ENCODE measurements at regions not wholly inside any gene's neighbourhood (a gene's known extent, or its start where the extent isn't known, plus 50 kb on each side); places are given as distances from the start of the nearest gene placed in this dataset.
A peak's percentile ranks its signal among the peaks of the same experiment; 100 is the strongest.

- H3K36me3 ChIP-seq (replicated peaks in 1 of 2; ENCODE audit: control insufficient read depth in 1 of 2, insufficient read depth in 2 of 2, low read length in 1 of 2), result no peaks in the 10 kb centered on the region
- H3K27ac ChIP-seq (ENCODE audit: low read depth in 2 of 2, low read length in 1 of 2), result peak overlapping the region; percentile 77 to 90
- H3K9ac ChIP-seq, result no peak overlapping the region
- peaks cover 0 to 23% of the 10 kb centered on the region in 2 experiments; a peak in 1 of 4 replicates for H3K4me1 ChIP-seq (ENCODE audit: control insufficient read depth in 1 of 2, insufficient read depth in 2 of 2, low read depth in 1 of 2, low read length in 1 of 2)
- POLR2A ChIA-PET, result interaction anchor here (0.6 kb wide), 1 partner anchor 358 kb away, joined by 3 read pairs; no protein-coding TSS in a partner anchor
- no peaks in the 10 kb centered on the region for H4K20me1 ChIP-seq (ENCODE audit: insufficient read depth)
- TF ChIP-seq ELF1 (IDR thresholded peaks at IDR 0.05), result no peak
- TF ChIP-seq IRF3 (IDR thresholded peaks at IDR 0.05; ENCODE audit: low read depth, low read length), result no peak
- no peak for TF ChIP-seq MXI1 (IDR thresholded peaks at IDR 0.05; ENCODE audit: low read depth, low read length)
- no peak for TF ChIP-seq USF2 (IDR thresholded peaks at IDR 0.05; ENCODE audit: borderline replicate concordance, low read depth, low read length)
- no peak for TF ChIP-seq MAX (IDR thresholded peaks at IDR 0.05; ENCODE audit: low read depth)
- no peak for TF ChIP-seq ZBTB33 (IDR thresholded peaks at IDR 0.05; ENCODE audit: borderline replicate concordance, low read depth)
- TF ChIP-seq SMC3 (IDR thresholded peaks at IDR 0.05; ENCODE audit: low read depth, low read length), result no peak
- no peak for TF ChIP-seq FOXM1 (IDR thresholded peaks at IDR 0.05; ENCODE audit: low read depth)
- TF ChIP-seq REST (IDR thresholded peaks at IDR 0.05; ENCODE audit: low read depth, low read length), result no peak
- TF ChIP-seq TCF12 (IDR thresholded peaks at IDR 0.05), result no peak
- no peak for TF ChIP-seq EP300 (IDR thresholded peaks at IDR 0.05; ENCODE audit: borderline replicate concordance in 1 of 2, low read depth in 1 of 2, low read length in 1 of 2)
- no peak for TF ChIP-seq RAD21 (IDR thresholded peaks at IDR 0.05; ENCODE audit: low read length)
- no peak for TF ChIP-seq MEF2A (IDR thresholded peaks at IDR 0.05; ENCODE audit: borderline replicate concordance, low read depth)
- no peak for TF ChIP-seq CHD2 (IDR thresholded peaks at IDR 0.05; ENCODE audit: low read length, partially characterized antibody)
- no peak for TF ChIP-seq TAF1 (IDR thresholded peaks at IDR 0.05; ENCODE audit: borderline replicate concordance, low read depth, low read length)
- no peak for TF ChIP-seq FOSL2 (IDR thresholded peaks at IDR 0.05; ENCODE audit: borderline replicate concordance, low read depth)
- no peak for TF ChIP-seq NRF1 (IDR thresholded peaks at IDR 0.05; ENCODE audit: low read depth, low read length)
- DNase-seq, result no peak
- H2AFZ ChIP-seq (ENCODE audit: low read depth), result no peak overlapping the region
- CTCF ChIA-PET, result interaction anchor here (1.5 to 2.3 kb wide), 2 partner anchors 10 to 530 kb away, joined by 3 to 13 read pairs; no protein-coding TSS in a partner anchor
- H3K27me3 ChIP-seq (ENCODE audit: insufficient read depth), result peaks cover 23% of the 10 kb centered on the region; the same call in 1 of the 2 replicates
- H3K9me3 ChIP-seq, result no peaks in the 10 kb centered on the region
- 43% methylated on average over 4 of the region's 4 CpGs for WGBS (ENCODE audit: low lambda C conversion rate)
- no peak overlapping the region for H3K4me2 ChIP-seq
- no peaks in the 10 kb centered on the region for H3K9me2 ChIP-seq
- peaks cover 8% of the 10 kb centered on the region for H3F3A ChIP-seq (replicated peaks; ENCODE audit: insufficient read depth)
- no peak overlapping the region for H3K4me3 ChIP-seq (ENCODE audit: low read depth in 2 of 2, low read length in 1 of 2)
- no peaks in the 10 kb centered on the region for H3K79me2 ChIP-seq (ENCODE audit: insufficient read depth)
These were observed 358.8 kb downstream of the MID1IP1 start for GRCh38 chrX:39159921-39160507.
